ENCODE measurements at regions not wholly inside any gene's neighbourhood (a gene's known extent, or its start where the extent isn't known, plus 50 kb on each side); places are given as distances from the start of the nearest gene placed in this dataset.

- Histone ChIP-seq H3K36me3 (no peaks in the 10 kb centered on the region), H3K27ac (no peak overlapping the region), H3K9me3 (ENCODE audit: low read depth) (no peaks in the 10 kb centered on the region), H3K4me1 (ENCODE audit: low read depth) (no peaks in the 10 kb centered on the region), H3K27me3 (no peaks in the 10 kb centered on the region), H3K4me3 (no peak overlapping the region)
- TF ChIP-seq CTCF (IDR thresholded peaks at IDR 0.05; ENCODE audit: low read depth, low read length): no peak
- no peak for DNase-seq (ENCODE audit: low read depth in 1 of 2, low spot score in 1 of 2)
Measured at GRCh38 chr3:69607466-69608305, 131.6 kb upstream of the MITF start.

- H3K4me3 ChIP-seq: no peak overlapping the region
- no peaks in the 10 kb centered on the region for H3K4me1 ChIP-seq (ENCODE audit: low read depth)
- no peaks in the 10 kb centered on the region for H3K27me3 ChIP-seq
- H3K36me3 ChIP-seq: no peaks in the 10 kb centered on the region
- no peaks in the 10 kb centered on the region for H3K9me3 ChIP-seq (ENCODE audit: low read depth)
- TF ChIP-seq CTCF (IDR thresholded peaks at IDR 0.05; ENCODE audit: low read depth, low read length): no peak
- DNase-seq (ENCODE audit: low read depth in 1 of 2, low spot score in 1 of 2): no peak
- no peak overlapping the region for H3K27ac ChIP-seq
Measured at GRCh38 chr3:69605867-69606266, 133.4 kb upstream of the MITF start.

- Histone ChIP-seq H3K9me3 (ENCODE audit: low read depth) (no peaks in the 10 kb centered on the region), H3K36me3 (no peaks in the 10 kb centered on the region), H3K27me3 (no peaks in the 10 kb centered on the region), H3K4me3 (no peak overlapping the region), H3K4me1 (ENCODE audit: low read depth) (no peaks in the 10 kb centered on the region), H3K27ac (no peak overlapping the region)
- no peak for TF ChIP-seq CTCF (IDR thresholded peaks at IDR 0.05; ENCODE audit: low read depth, low read length)
- no peak for DNase-seq (ENCODE audit: low read depth in 1 of 2, low spot score in 1 of 2)
Measured at GRCh38 chr3:69604735-69605450, 134.4 kb upstream of the MITF start.

- Histone ChIP-seq H3K27me3 (no peaks in the 10 kb centered on the region), H3K9me3 (ENCODE audit: low read depth) (no peaks in the 10 kb centered on the region), H3K4me1 (ENCODE audit: low read depth) (no peaks in the 10 kb centered on the region), H3K36me3 (no peaks in the 10 kb centered on the region), H3K4me3 (no peak overlapping the region), H3K27ac (no peak overlapping the region)
- no peak for TF ChIP-seq CTCF (IDR thresholded peaks at IDR 0.05; ENCODE audit: low read depth, low read length)
- DNase-seq (ENCODE audit: low read depth in 1 of 2, low spot score in 1 of 2): no peak
Measured at GRCh38 chr3:69602112-69602511, 137.2 kb upstream of the MITF start.

GRCh38 chr3:69594286-69594685 lies 145.0 kb upstream of the MITF start:
- Histone ChIP-seq H3K9me3 (ENCODE audit: low read depth) (no peaks in the 10 kb centered on the region), H3K27me3 (no peaks in the 10 kb centered on the region), H3K4me3 (no peak overlapping the region), H3K36me3 (no peaks in the 10 kb centered on the region), H3K27ac (no peak overlapping the region), H3K4me1 (ENCODE audit: low read depth) (no peaks in the 10 kb centered on the region)
- DNase-seq (ENCODE audit: low read depth in 1 of 2, low spot score in 1 of 2): no peak
- no peak for TF ChIP-seq CTCF (IDR thresholded peaks at IDR 0.05; ENCODE audit: low read depth, low read length)

Data from cardiac muscle cell (in vitro differentiated cells and primary cell).